Gastroesophageal sphincter (tissue), 4 donors: ENCODE measurements at regions not wholly inside any gene's neighbourhood (a gene's known extent, or its start where the extent isn't known, plus 50 kb on each side); places are given as distances from the start of the nearest gene placed in this dataset.
A peak's percentile ranks its signal among the peaks of the same experiment; 100 is the strongest.

Experiments used
- ATAC-seq: fragments of 150-250 bp; one replicate; pipeline ENCODE4 v1.9.1; 2016; ENCODE audit warnings: mild to moderate bottlenecking, moderate library complexity
- H3K27ac ChIP-seq, 4 donors: fragments of 200-600 bp; sonication (generic) in 3 of 4; 1 replicate in 3 of 4; 2 replicates in 1 of 4; pipeline ENCODE4 v1.5.1; 2016 to 2019
- H3K27me3 ChIP-seq: fragments of 200-600 bp; sonication (generic); one replicate; pipeline ENCODE4 v1.5.1; 2019
- H3K36me3 ChIP-seq, 2 donors: fragments of 200-600 bp; sonication (generic); one replicate each; pipeline ENCODE4 v1.5.1; 2019; ENCODE audit warnings: control low read depth in 1 of 2
- H3K4me1 ChIP-seq, 3 donors: fragments of 200-600 bp; sonication (generic); 1 replicate in 2 of 3; 2 replicates in 1 of 3; pipeline ENCODE4 v1.5.1; 2016 to 2019; ENCODE audit warnings: control low read depth in 2 of 3
- H3K4me3 ChIP-seq, 2 donors: fragments of 200-600 bp; sonication (generic); one replicate each; pipeline ENCODE4 v1.5.1; 2019; ENCODE audit warnings: mild to moderate bottlenecking in 1 of 2, moderate library complexity in 1 of 2
- H3K9me3 ChIP-seq, 3 donors: fragments of 200-600 bp; sonication (generic); one replicate each; pipeline ENCODE4 v1.5.1; 2017 to 2019; ENCODE audit warnings: control low read depth in 2 of 3
- CTCF ChIP-seq, 4 experiments: fragments of 200-600 bp in 2 of 4; fragments of 450-650 bp in 2 of 4; sonication (generic) in 1 of 4; IDR thresholded peaks; one replicate each; pipeline ENCODE4 v1.5.1; 2017 to 2019; ENCODE audit warnings: antibody characterized with exemption in 4 of 4, mild to moderate bottlenecking in 2 of 4, moderate library complexity in 2 of 4
- EP300 ChIP-seq: sonication (generic); formaldehyde crosslinking; IDR thresholded peaks from one replicate; pipeline ENCODE4 v1.6.1; 2017; ENCODE audit warnings: antibody characterized with exemption, mild to moderate bottlenecking
- POLR2A ChIP-seq, 2 donors: fragments of 450-650 bp; IDR thresholded peaks; one replicate each; pipeline ENCODE4 v1.6.1; 2017; ENCODE audit warnings: antibody characterized with exemption in 2 of 2, mild to moderate bottlenecking in 2 of 2, moderate library complexity in 1 of 2
- POLR2AphosphoS5 ChIP-seq: sonication (generic); formaldehyde crosslinking; IDR thresholded peaks from one replicate; pipeline ENCODE4 v1.6.1; 2017; ENCODE audit warnings: antibody characterized with exemption
- WGBS, 2 donors: methylation state at CpG; one replicate each; pipeline ENCODE4 v1.1.5; 2018; ENCODE audit warnings: low coverage in 1 of 2; 5-methylcytosine and 5-hydroxymethylcytosine counted together

GRCh38 chr11:109939166-109939810 is 153.9 kb upstream of the ZC3H12C start:
- H3K9me3 ChIP-seq = no peaks in the 10 kb centered on the region
- no peaks in the 10 kb centered on the region for H3K36me3 ChIP-seq
- no peaks in the 10 kb centered on the region for H3K4me1 ChIP-seq
- no peaks in the 10 kb centered on the region for H3K27me3 ChIP-seq
- 0% methylated on average over 1 of the region's 1 CpG for WGBS, 2 donors
- no peak overlapping the region for H3K27ac ChIP-seq
- ATAC-seq = no peak
- no peak for TF ChIP-seq EP300
- peak; percentile 16 to 61 (median 39) for TF ChIP-seq CTCF (IDR thresholded peaks at IDR 0.05)
- peak; percentile 31 for TF ChIP-seq POLR2AphosphoS5
- no peak for TF ChIP-seq POLR2A (IDR thresholded peaks at IDR 0.05)
- no peak overlapping the region for H3K4me3 ChIP-seq

GRCh38 chr11:109940816-109941215 is 152.4 kb upstream of the ZC3H12C start:
- Histone ChIP-seq H3K27ac (no peak overlapping the region), H3K36me3 (no peaks in the 10 kb centered on the region), H3K4me1 (no peaks in the 10 kb centered on the region), H3K9me3 (no peaks in the 10 kb centered on the region), H3K27me3 (no peaks in the 10 kb centered on the region), H3K4me3 (no peak overlapping the region)
- WGBS, 2 donors = 70 to 72% methylated on average over 8 of the region's 8 CpGs
- ATAC-seq = no peak
- TF ChIP-seq EP300 (no peak), POLR2A (IDR thresholded peaks at IDR 0.05) (no peak), CTCF (IDR thresholded peaks at IDR 0.05) (no peak)

GRCh38 chr11:109945626-109946321 is 147.4 kb upstream of the ZC3H12C start:
- H3K36me3 ChIP-seq = no peaks in the 10 kb centered on the region
- H3K4me1 ChIP-seq = peaks cover 0 to 7% (median 0%) of the 10 kb centered on the region in 3 donors
- H3K27me3 ChIP-seq = no peaks in the 10 kb centered on the region
- no peaks in the 10 kb centered on the region for H3K9me3 ChIP-seq
- ATAC-seq = peak; percentile 18
- peak overlapping the region in 3 of 4 donors; percentile 66 to 75 (median 71) for H3K27ac ChIP-seq
- no peak for TF ChIP-seq EP300
- no peak for TF ChIP-seq CTCF (IDR thresholded peaks at IDR 0.05)
- TF ChIP-seq POLR2A (IDR thresholded peaks at IDR 0.05) = no peak
- no peak for TF ChIP-seq POLR2AphosphoS5
- peak overlapping the region; percentile 12 to 33 for H3K4me3 ChIP-seq
- 48 to 52% methylated on average over 4 to 5 of the region's 6 CpGs for WGBS, 2 donors

GRCh38 chr11:109946322-109946846 is 146.8 kb upstream of the ZC3H12C start:
- TF ChIP-seq POLR2A (IDR thresholded peaks at IDR 0.05) (no peak), CTCF (IDR thresholded peaks at IDR 0.05) (peak; percentile 88 to 96 (median 93)), EP300 (no peak), POLR2AphosphoS5 (peak; percentile 77)
- peaks cover 0 to 7% (median 0%) of the 10 kb centered on the region in 3 donors for H3K4me1 ChIP-seq
- H3K9me3 ChIP-seq = no peaks in the 10 kb centered on the region
- peak overlapping the region; percentile 29 to 75 (median 68) for H3K27ac ChIP-seq
- H3K4me3 ChIP-seq = peak overlapping the region; percentile 12 to 33
- WGBS, 2 donors = 13 to 80% methylated on average over 1 to 8 of the region's 8 CpGs
- H3K36me3 ChIP-seq = no peaks in the 10 kb centered on the region
- no peaks in the 10 kb centered on the region for H3K27me3 ChIP-seq
- ATAC-seq = peak; percentile 98
